H1 (cell line): ENCODE measurements at regions not wholly inside any gene's neighbourhood (a gene's known extent, or its start where the extent isn't known, plus 50 kb on each side); places are given as distances from the start of the nearest gene placed in this dataset.

Experiments
- CTCF ChIA-PET: fragments of 300-600 bp; sonication (Branson Sonifier 250); formaldehyde crosslinking; loops from one replicate; lab custom pipeline; 2021; ENCODE audit not compliant: partially characterized antibody; lab: Charles Lee
- POLR2A ChIA-PET: fragments of 300-600 bp; sonication (Branson Sonifier 250); formaldehyde crosslinking; loops from one replicate; lab custom pipeline; 2021; ENCODE audit warnings: inconsistent platforms; ENCODE audit not compliant: partially characterized antibody; lab: Charles Lee
- DNase-seq, 2 experiments: peaks; one replicate each; pipeline versions ENCODE4 v3.0.0 to v3.0.0-alpha.2; 2010 to 2022; ENCODE audit warnings: low spot score in 2 of 2, low read depth in 1 of 2, mixed read lengths in 1 of 2
- FAIRE-seq: peaks from 2 replicates; lab custom pipeline; 2011; peaks lifted over from hg19 to GRCh38; lab: Jason Lieb, UNC
- H2AFZ ChIP-seq: 2 replicates; pipeline ENCODE4 v1.8.1; 2012; ENCODE audit warnings: low read length, inconsistent platforms
- H2AK5ac ChIP-seq: 2 replicates; pipeline ENCODE4 v1.6.1; 2013; ENCODE audit warnings: low read depth, low read length
- H2BK120ac ChIP-seq: replicated peaks from 2 replicates; pipeline ENCODE3; 2013; ENCODE audit warnings: low read depth, low read length, inconsistent platforms
- H2BK12ac ChIP-seq: 2 replicates; pipeline ENCODE4 v1.6.1; 2013; ENCODE audit warnings: low read depth, low read length
- H2BK15ac ChIP-seq: 2 replicates; pipeline ENCODE4 v1.6.1; 2013; ENCODE audit warnings: low read length
- H2BK20ac ChIP-seq: 2 replicates; pipeline ENCODE4 v1.6.1; 2013; ENCODE audit warnings: low read length
- H2BK5ac ChIP-seq: 2 replicates; pipeline ENCODE4 v1.6.1; 2013; ENCODE audit warnings: low read depth, low read length
- H3K14ac ChIP-seq: 2 replicates; pipeline ENCODE4 v1.6.1; 2013; ENCODE audit warnings: inconsistent platforms; ENCODE audit not compliant: insufficient read length
- H3K18ac ChIP-seq: 2 replicates; pipeline ENCODE4 v1.6.1; 2013; ENCODE audit warnings: low read length; ENCODE audit errors: extremely low read depth
- H3K23ac ChIP-seq: 2 replicates; pipeline ENCODE4 v1.6.1; 2013; ENCODE audit warnings: inconsistent platforms; ENCODE audit not compliant: insufficient read length
- H3K23me2 ChIP-seq: 2 replicates; pipeline ENCODE4 v1.6.1; 2013; ENCODE audit warnings: low read depth, low read length
- H3K27ac ChIP-seq: 2 replicates; pipeline ENCODE4 v1.6.1; 2011; ENCODE audit warnings: low read depth, low read length, inconsistent platforms
- H3K27me3 ChIP-seq, 4 experiments: replicated peaks in 1 of 4; 1 replicate in 1 of 4; 2 replicates in 3 of 4; pipeline versions ENCODE4 v1.6.1 to v1.8.1; 2011 to 2013; ENCODE audit warnings: low read length in 3 of 4, mild to moderate bottlenecking in 3 of 4, inconsistent platforms in 2 of 4, mixed read lengths in 2 of 4, moderate library complexity in 1 of 4; ENCODE audit not compliant: control insufficient read depth in 3 of 4, insufficient read depth in 3 of 4; ENCODE audit errors: extremely low read depth in 1 of 4
- H3K36me3 ChIP-seq, 4 experiments: 2 replicates each; pipeline versions ENCODE4 v1.6.1 to v1.8.1; 2011 to 2013; ENCODE audit warnings: mild to moderate bottlenecking in 4 of 4, low read length in 3 of 4, moderate library complexity in 2 of 4, control low read depth in 1 of 4, inconsistent platforms in 1 of 4; ENCODE audit not compliant: insufficient read depth in 4 of 4, control insufficient read depth in 2 of 4
- H3K4ac ChIP-seq: replicated peaks from 2 replicates; pipeline ENCODE3; 2013; ENCODE audit warnings: low read length, low read depth, mixed read lengths, inconsistent platforms; ENCODE audit not compliant: insufficient read length
- H3K4me1 ChIP-seq, 4 experiments: replicated peaks in 1 of 4; 1 replicate in 1 of 4; 2 replicates in 3 of 4; pipeline versions ENCODE4 v1.6.1 to v1.8.1; 2011 to 2013; ENCODE audit warnings: low read length in 3 of 4, inconsistent platforms in 2 of 4, mixed read lengths in 1 of 4; ENCODE audit not compliant: insufficient read depth in 4 of 4, control insufficient read depth in 3 of 4
- H3K4me2 ChIP-seq, 2 experiments: 2 replicates each; pipeline versions ENCODE4 v1.6.1 to v1.8.1; 2011 to 2013; ENCODE audit warnings: low read depth in 2 of 2, low read length in 2 of 2, control low read depth in 1 of 2, inconsistent platforms in 1 of 2, mild to moderate bottlenecking in 1 of 2; ENCODE audit not compliant: insufficient read depth in 1 of 2
- H3K4me3 ChIP-seq, 4 experiments: fragments of 200-600, 300-600 bp in 1 of 4; sonication (generic), shearing (Covaris generic), sonication (Bioruptor Twin) in 1 of 4; 2 replicates each; pipeline versions ENCODE4 v1.5.1 to v1.8.1; 2011 to 2016; ENCODE audit warnings: low read length in 4 of 4, low read depth in 3 of 4, control low read depth in 2 of 4, inconsistent platforms in 2 of 4, mild to moderate bottlenecking in 2 of 4, mixed read lengths in 1 of 4, moderate library complexity in 1 of 4; ENCODE audit not compliant: insufficient read depth in 2 of 4; ENCODE audit errors: extremely low read depth in 1 of 4
- H3K56ac ChIP-seq: replicated peaks from 2 replicates; pipeline ENCODE3; 2013; ENCODE audit warnings: low read depth, mild to moderate bottlenecking, mixed read lengths, low read length, inconsistent platforms; ENCODE audit not compliant: insufficient read length
- H3K79me1 ChIP-seq: 2 replicates; pipeline ENCODE4 v1.6.1; 2013; ENCODE audit warnings: low read depth, low read length, control low read depth
- H3K79me2 ChIP-seq, 2 experiments: 2 replicates each; pipeline versions ENCODE4 v1.6.1 to v1.8.1; 2012 to 2013; ENCODE audit warnings: low read length in 2 of 2, mild to moderate bottlenecking in 2 of 2, inconsistent platforms in 1 of 2; ENCODE audit not compliant: insufficient read depth in 2 of 2, control insufficient read depth in 1 of 2
- H3K9ac ChIP-seq, 4 experiments: replicated peaks in 1 of 4; 1 replicate in 1 of 4; 2 replicates in 3 of 4; pipeline versions ENCODE4 v1.6.1 to v1.8.1; 2011 to 2013; ENCODE audit warnings: low read depth in 3 of 4, low read length in 3 of 4, control low read depth in 2 of 4, mild to moderate bottlenecking in 2 of 4, moderate library complexity in 2 of 4, inconsistent platforms in 1 of 4; ENCODE audit errors: extremely low read depth in 1 of 4
- H3K9me3 ChIP-seq, 2 experiments: 2 replicates each; pipeline versions ENCODE4 v1.6.1 to v1.8.1; 2012 to 2013; ENCODE audit warnings: mild to moderate bottlenecking in 2 of 2, moderate library complexity in 2 of 2, control low read depth in 1 of 2, inconsistent platforms in 1 of 2, low read depth in 1 of 2, low read length in 1 of 2, mixed read lengths in 1 of 2; ENCODE audit not compliant: insufficient read depth in 2 of 2
- H4K20me1 ChIP-seq, 2 experiments: replicated peaks in 1 of 2; 2 replicates each; pipeline versions ENCODE3 to v1.8.1; 2011 to 2013; ENCODE audit warnings: inconsistent platforms in 2 of 2, low read length in 2 of 2, mild to moderate bottlenecking in 1 of 2; ENCODE audit not compliant: insufficient read depth in 2 of 2, control insufficient read depth in 1 of 2
- H4K5ac ChIP-seq: 2 replicates; pipeline ENCODE4 v1.6.1; 2013; ENCODE audit warnings: low read length, low read depth, mixed read lengths, inconsistent platforms; ENCODE audit not compliant: insufficient read length
- H4K8ac ChIP-seq: 2 replicates; pipeline ENCODE4 v1.8.0; 2013; ENCODE audit warnings: mild to moderate bottlenecking, moderate library complexity, low read length, inconsistent platforms; ENCODE audit not compliant: insufficient read depth; ENCODE audit errors: extremely low read depth
- H4K91ac ChIP-seq: replicated peaks from 2 replicates; pipeline ENCODE3; 2013; ENCODE audit warnings: low read length, mixed read lengths, inconsistent platforms; ENCODE audit not compliant: insufficient read length
- ATF3 ChIP-seq: IDR thresholded peaks from 2 replicates; pipeline ENCODE4 v1.6.1; 2011; ENCODE audit warnings: low read depth, mild to moderate bottlenecking, low read length; ENCODE audit not compliant: insufficient read depth
- CEBPB ChIP-seq: IDR thresholded peaks from 2 replicates; pipeline ENCODE4 v1.6.1; 2012; ENCODE audit warnings: low read depth, low read length
- CTBP2 ChIP-seq: IDR thresholded peaks from 2 replicates; pipeline ENCODE4 v1.7.0; 2011; ENCODE audit warnings: borderline replicate concordance, mild to moderate bottlenecking, moderate library complexity, mixed read lengths, low read length; ENCODE audit not compliant: insufficient read depth, insufficient read length
- EGR1 ChIP-seq: IDR thresholded peaks from 2 replicates; pipeline ENCODE4 v1.6.1; 2011; ENCODE audit warnings: low read depth, low read length, borderline replicate concordance
- MAX ChIP-seq: IDR thresholded peaks from 2 replicates; pipeline ENCODE4 v1.6.1; 2012; ENCODE audit warnings: inconsistent platforms
- PHF8 ChIP-seq: fragments of 200-600 bp; sonication (generic); conservative IDR thresholded peaks from 2 replicates; pipeline ENCODE4 v1.7.1; 2012; ENCODE audit warnings: low read depth, mild to moderate bottlenecking, inconsistent platforms, low read length, moderate library complexity
- POU5F1 ChIP-seq: IDR thresholded peaks from 2 replicates; pipeline ENCODE4 v1.6.1; 2011; ENCODE audit warnings: low read depth, mild to moderate bottlenecking, low read length, moderate library complexity
- RAD21 ChIP-seq, 2 experiments: IDR thresholded peaks in 1 of 2; conservative IDR thresholded peaks in 1 of 2; 2 replicates each; pipeline ENCODE4 v1.6.1; 2011; ENCODE audit warnings: low read depth in 2 of 2, low read length in 2 of 2, improper control_type of control experiment in 1 of 2, inconsistent platforms in 1 of 2, mild to moderate bottlenecking in 1 of 2, moderate library complexity in 1 of 2
- SIN3A ChIP-seq, 2 experiments: IDR thresholded peaks in 1 of 2; conservative IDR thresholded peaks in 1 of 2; 2 replicates each; pipeline ENCODE4 v1.6.1; 2011 to 2012; ENCODE audit warnings: low read length in 2 of 2, improper control_type of control experiment in 1 of 2, low read depth in 1 of 2, mild to moderate bottlenecking in 1 of 2
- SP1 ChIP-seq: IDR thresholded peaks from 2 replicates; pipeline ENCODE4 v1.6.1; 2011; ENCODE audit warnings: low read depth, low read length
- SRF ChIP-seq: IDR thresholded peaks from 2 replicates; pipeline ENCODE4 v1.6.1; 2011; ENCODE audit warnings: mild to moderate bottlenecking, low read depth, low read length, moderate library complexity
- TAF7 ChIP-seq: optimal IDR thresholded peaks from 2 replicates; pipeline ENCODE3; 2011; ENCODE audit warnings: low read depth, mild to moderate bottlenecking, inconsistent platforms, low read length, moderate library complexity, borderline replicate concordance
- TBP ChIP-seq: IDR thresholded peaks from 2 replicates; pipeline ENCODE4 v1.6.1; 2011; ENCODE audit warnings: low read depth, low read length, improper control_type of control experiment
- WGBS, 2 experiments: shearing (Covaris generic) in 1 of 2; methylation state at CpG; one replicate each; pipeline versions ENCODE4 v1.1.6 to v1.1.7; 2013 to 2015; ENCODE audit warnings: low lambda C conversion rate in 2 of 2, mixed read lengths in 2 of 2, inconsistent platforms in 1 of 2, low coverage in 1 of 2, missing lambda C conversion rate in 1 of 2; ENCODE audit not compliant: insufficient replicate concordance in 2 of 2, insufficient coverage in 1 of 2, insufficient read length in 1 of 2; ENCODE audit errors: extremely low coverage in 1 of 2, missing lambda C conversion rate in 1 of 2; 5-methylcytosine and 5-hydroxymethylcytosine counted together

GRCh38 chr6:29886701-29887100 is 55.6 kb upstream of the HLA-A start:
- H3K27me3 ChIP-seq: peaks cover 14 to 39% (median 26%) of the 10 kb centered on the region in 4 experiments
- ChIA-PET POLR2A (interaction anchor here (1.2 to 1.5 kb wide), 2 partner anchors 11 to 39 kb away, joined by 3 read pairs; no protein-coding TSS in a partner anchor), CTCF (no interaction called here)
- H3K9ac ChIP-seq: no peak overlapping the region
- H3K4me3 ChIP-seq: 0 out of 8 replicates have a peak overlapping the region, but pooled peaks of 1 of the 4 experiments have one; percentile 78
- H3K36me3 ChIP-seq: no peaks in the 10 kb centered on the region
- no peak overlapping the region for H3K56ac ChIP-seq
- no peak overlapping the region for H2BK12ac ChIP-seq
- no peak overlapping the region for H3K23ac ChIP-seq
- H4K20me1 ChIP-seq: no peaks in the 10 kb centered on the region
- no peak overlapping the region for H2BK20ac ChIP-seq
- no peak overlapping the region for H4K5ac ChIP-seq
- H2AFZ ChIP-seq: no peak overlapping the region
- FAIRE-seq (no peak), DNase-seq (no peak)
- peaks cover 9% of the 10 kb centered on the region; the same call in 1 of the 2 replicates for H3K23me2 ChIP-seq
- H4K91ac ChIP-seq: no peak overlapping the region
- no peak overlapping the region for H2AK5ac ChIP-seq
- H2BK5ac ChIP-seq: no peak overlapping the region
- H3K27ac ChIP-seq: no peak overlapping the region
- H3K79me1 ChIP-seq: no peaks in the 10 kb centered on the region
- peak overlapping the region in 1 of 2 experiments; percentile 72; a peak in 1 of 4 replicates for H3K4me2 ChIP-seq
- no peak overlapping the region for H3K18ac ChIP-seq
- H4K8ac ChIP-seq: no peak overlapping the region
- no peak overlapping the region for H2BK120ac ChIP-seq
- no peaks in the 10 kb centered on the region for H3K79me2 ChIP-seq
- H3K4ac ChIP-seq: no peak overlapping the region
- peaks cover 0 to 2% (median 0%) of the 10 kb centered on the region in 4 experiments; a peak in 1 of 7 replicates for H3K4me1 ChIP-seq
- WGBS, 2 experiments: 95% methylated on average over 5 of the region's 5 CpGs; no CpG with 5 or more reads in 1 of the 2 experiments
- no peak overlapping the region for H2BK15ac ChIP-seq
- H3K9me3 ChIP-seq: peaks cover 0 to 3% of the 10 kb centered on the region in 2 experiments; a peak in 1 of 4 replicates
- no peak overlapping the region for H3K14ac ChIP-seq
- no peak for TF ChIP-seq POU5F1
- no peak for TF ChIP-seq SP1
- no peak for TF ChIP-seq TAF7
- TF ChIP-seq SIN3A (conservative IDR thresholded peaks at IDR 0.05 in 1 of 2, IDR thresholded peaks at IDR 0.05 in 1 of 2; ENCODE audit: low read depth in 1 of 2, low read length in 2 of 2): no peak
- TF ChIP-seq MAX: no peak
- TF ChIP-seq CTBP2: no peak
- TF ChIP-seq RAD21 (IDR thresholded peaks at IDR 0.05 in 1 of 2, conservative IDR thresholded peaks at IDR 0.05 in 1 of 2; ENCODE audit: low read depth in 2 of 2, low read length in 2 of 2): no peak
- no peak for TF ChIP-seq ATF3
- no peak for TF ChIP-seq EGR1
- no peak for TF ChIP-seq TBP
- no peak for TF ChIP-seq CEBPB
- TF ChIP-seq SRF: no peak
- no peak for TF ChIP-seq PHF8
